ENCODE measurements at regions not wholly inside any gene's neighbourhood (a gene's known extent, or its start where the extent isn't known, plus 50 kb on each side); places are given as distances from the start of the nearest gene placed in this dataset.
"Not testable (repeated sequence)": the region's sequence is repeated elsewhere in the genome, so short reads cannot be mapped to it uniquely, and the experiment has no call there.

- WGBS (ENCODE audit: insufficient coverage) = no CpG with 5 or more reads among the region's 3 CpGs
- TF ChIP-seq CTCF (IDR thresholded peaks at IDR 0.05) (no peak), EZH2 (IDR thresholded peaks at IDR 0.05; ENCODE audit: borderline replicate concordance, insufficient read depth, low read depth, low read length, poor library complexity, severe bottlenecking) (no peak)
Measured at GRCh38 chr4:79197275-79198009, 128.4 kb downstream of the NAA11 start.

GRCh38 chr4:79191292-79191691 lies 134.6 kb downstream of the NAA11 start:
- not testable (repeated sequence) for H3K27me3 Mint-ChIP-seq

More at GRCh38 chr4:79197275-79198009, 128.4 kb downstream of the NAA11 start:
- Histone ChIP-seq H2AFZ (ENCODE audit: insufficient read depth, low read depth, low read length, poor library complexity, severe bottlenecking) (no peak overlapping the region), H3K4me3 (ENCODE audit: control extremely low read depth in 1 of 5, extremely low read depth in 1 of 5, insufficient read depth in 1 of 5, low read depth in 2 of 5, low read length in 4 of 5) (no peak overlapping the region), H3K79me2 (ENCODE audit: control insufficient read depth, insufficient read depth, low read length) (no peaks in the 10 kb centered on the region), H3K9ac (ENCODE audit: low read length) (no peak overlapping the region), H3K9me3 (ENCODE audit: control extremely low read depth in 1 of 3, control insufficient read depth in 2 of 3, insufficient read depth in 1 of 3, low read length in 2 of 3) (no peaks in the 10 kb centered on the region), H3K27ac (ENCODE audit: low read length in 2 of 2) (no peak overlapping the region), H3K27me3 (replicated peaks in 1 of 4; ENCODE audit: control extremely low read depth in 1 of 4, control insufficient read depth in 3 of 4, insufficient read depth in 4 of 4, low read length in 3 of 4) (no peaks in the 10 kb centered on the region), H3K4me1 (ENCODE audit: control insufficient read depth in 2 of 2, insufficient read depth in 2 of 2, low read length in 2 of 2) (no peaks in the 10 kb centered on the region), H3K36me3 (replicated peaks in 1 of 2; ENCODE audit: control extremely low read depth in 1 of 2, control insufficient read depth in 1 of 2, extremely low read depth in 1 of 2, insufficient read depth in 2 of 2, low read length in 1 of 2) (no peaks in the 10 kb centered on the region), H3K4me2 (replicated peaks; ENCODE audit: low read depth, low read length, poor library complexity, severe bottlenecking) (no peak overlapping the region), H4K20me1 (ENCODE audit: control insufficient read depth, insufficient read depth, low read length, poor library complexity, severe bottlenecking) (no peaks in the 10 kb centered on the region)
- Mint-ChIP-seq H3K27ac (no peak overlapping the region), H3K9me3 (ENCODE audit: insufficient read depth) (no peaks in the 10 kb centered on the region), H3K27me3 (no peaks in the 10 kb centered on the region), H3K4me3 (no peak overlapping the region), H3K4me1 (no peaks in the 10 kb centered on the region)
- POLR2A ChIA-PET = no interaction called here
- ATAC-seq (ENCODE audit: low read depth) (no peak), DNase-seq (no peak)
- intact Hi-C loops (cut with micrococcal nuclease) = no loop called here
- CTCF ChIA-PET = no interaction called here

More at GRCh38 chr4:79191292-79191691, 134.6 kb downstream of the NAA11 start:
- POLR2A ChIA-PET; H3K79me2 ChIP-seq (ENCODE audit: control insufficient read depth, insufficient read depth, low read length); H3K36me3 ChIP-seq (replicated peaks in 1 of 2; ENCODE audit: control extremely low read depth in 1 of 2, control insufficient read depth in 1 of 2, extremely low read depth in 1 of 2, insufficient read depth in 2 of 2, low read length in 1 of 2); H3K27ac Mint-ChIP-seq; H3K9me3 ChIP-seq (ENCODE audit: control extremely low read depth in 1 of 3, control insufficient read depth in 2 of 3, insufficient read depth in 1 of 3, low read length in 2 of 3); H2AFZ ChIP-seq (ENCODE audit: insufficient read depth, low read depth, low read length, poor library complexity, severe bottlenecking); intact Hi-C loops (cut with micrococcal nuclease); H3K9me3 Mint-ChIP-seq (ENCODE audit: insufficient read depth); H3K9ac ChIP-seq (ENCODE audit: low read length); H3K4me2 ChIP-seq (replicated peaks; ENCODE audit: low read depth, low read length, poor library complexity, severe bottlenecking); ATAC-seq (ENCODE audit: low read depth); H3K4me3 ChIP-seq (ENCODE audit: control extremely low read depth in 1 of 5, extremely low read depth in 1 of 5, insufficient read depth in 1 of 5, low read depth in 2 of 5, low read length in 4 of 5); H3K4me1 ChIP-seq (ENCODE audit: control insufficient read depth in 2 of 2, insufficient read depth in 2 of 2, low read length in 2 of 2); H3K27ac ChIP-seq (ENCODE audit: low read length in 2 of 2); CTCF ChIA-PET; H4K20me1 ChIP-seq (ENCODE audit: control insufficient read depth, insufficient read depth, low read length, poor library complexity, severe bottlenecking); H3K4me3 Mint-ChIP-seq; H3K4me1 Mint-ChIP-seq; DNase-seq; H3K27me3 ChIP-seq (replicated peaks in 1 of 4; ENCODE audit: control extremely low read depth in 1 of 4, control insufficient read depth in 3 of 4, insufficient read depth in 4 of 4, low read length in 3 of 4): not testable (repeated sequence)
- WGBS (ENCODE audit: insufficient coverage) = no CpG with 5 or more reads among the region's 1 CpG
